Caco-2 (cell line): ENCODE measurements at regions not wholly inside any gene's neighbourhood (a gene's known extent, or its start where the extent isn't known, plus 50 kb on each side); places are given as distances from the start of the nearest gene placed in this dataset.

Experiments used
- BruUV-seq: library from RNA; stranded (reverse); fragments of 400-500 nt; replicated peaks from 2 replicates; lab custom pipeline; 2021; lab: Mats Ljungman, UMichigan
- CTCF ChIA-PET: fragments of 300-600 bp; sonication (Branson Sonifier 250); formaldehyde crosslinking; loops from one replicate; lab custom pipeline; 2022; ENCODE audit warnings: antibody characterized with exemption; lab: Charles Lee
- POLR2A ChIA-PET: fragments of 300-600 bp; sonication (Branson Sonifier 250); formaldehyde crosslinking; loops from one replicate; lab custom pipeline; 2022; ENCODE audit warnings: antibody characterized with exemption; lab: Charles Lee
- DNase-seq, 2 experiments: peaks; one replicate each; pipeline versions ENCODE4 v3.0.0 to v3.0.0-alpha.2; 2020 to 2022
- H3K27me3 ChIP-seq: replicated peaks from 2 replicates; pipeline ENCODE4 v1.6.0; 2011; ENCODE audit warnings: low read length; ENCODE audit not compliant: control insufficient read depth, insufficient read depth
- H3K36me3 ChIP-seq: 2 replicates; pipeline ENCODE4 v1.5.1; 2011; ENCODE audit warnings: low read length; ENCODE audit not compliant: control insufficient read depth, insufficient read depth
- H3K4me1 ChIP-seq: fragments of 250-450 bp; sonication (Bioruptor Pico); 2 replicates; pipeline ENCODE4 v1.5.1; 2020; ENCODE audit warnings: mild to moderate bottlenecking
- H3K4me3 ChIP-seq: 2 replicates; pipeline ENCODE4 v1.5.1; 2011; ENCODE audit warnings: low read depth, mild to moderate bottlenecking, control low read depth, low read length
- H3K9me3 ChIP-seq: fragments of 250-450 bp; sonication (Bioruptor Pico); 2 replicates; pipeline ENCODE4 v1.5.1; 2020; ENCODE audit warnings: mild to moderate bottlenecking, moderate library complexity
- H3K27ac Mint-ChIP-seq: one replicate; pipeline ENCODE4 v1.8.0; 2022; ENCODE audit warnings: mixed read lengths; ENCODE audit not compliant: unreplicated experiment
- H3K27me3 Mint-ChIP-seq: one replicate; pipeline ENCODE4 v1.8.0; 2022; ENCODE audit warnings: mixed read lengths; ENCODE audit not compliant: insufficient read depth, unreplicated experiment
- H3K36me3 Mint-ChIP-seq: one replicate; pipeline ENCODE4 v1.8.0; 2022; ENCODE audit warnings: mild to moderate bottlenecking, mixed read lengths; ENCODE audit not compliant: insufficient read depth, unreplicated experiment
- H3K4me1 Mint-ChIP-seq: one replicate; pipeline ENCODE4 v1.8.0; 2022; ENCODE audit warnings: low read depth, mixed read lengths; ENCODE audit not compliant: unreplicated experiment
- H3K4me3 Mint-ChIP-seq: one replicate; pipeline ENCODE4 v1.8.0; 2022; ENCODE audit warnings: mild to moderate bottlenecking, moderate library complexity, mixed read lengths; ENCODE audit not compliant: unreplicated experiment
- H3K9me3 Mint-ChIP-seq: one replicate; pipeline ENCODE4 v1.8.0; 2022; ENCODE audit warnings: mixed read lengths; ENCODE audit not compliant: unreplicated experiment
- CTCF ChIP-seq, 2 experiments: fragments of 200-600 bp in 1 of 2; IDR thresholded peaks; 1 replicate in 1 of 2; 2 replicates in 1 of 2; pipeline versions ENCODE4 v1.5.1 to v1.8.0; 2011 to 2022; ENCODE audit warnings: antibody characterized with exemption in 1 of 2, control low read depth in 1 of 2, inconsistent platforms in 1 of 2, low read depth in 1 of 2, low read length in 1 of 2, mild to moderate bottlenecking in 1 of 2, moderate library complexity in 1 of 2; ENCODE audit not compliant: insufficient read depth in 1 of 2, severe bottlenecking in 1 of 2, unreplicated experiment in 1 of 2
- intact Hi-C: fragments of 100-400 bp; cut with micrococcal nuclease; formaldehyde crosslinking; loops from one replicate; pipeline ENCODE4 v1.10.0; 2022; ENCODE audit not compliant: unreplicated experiment

DNA sequence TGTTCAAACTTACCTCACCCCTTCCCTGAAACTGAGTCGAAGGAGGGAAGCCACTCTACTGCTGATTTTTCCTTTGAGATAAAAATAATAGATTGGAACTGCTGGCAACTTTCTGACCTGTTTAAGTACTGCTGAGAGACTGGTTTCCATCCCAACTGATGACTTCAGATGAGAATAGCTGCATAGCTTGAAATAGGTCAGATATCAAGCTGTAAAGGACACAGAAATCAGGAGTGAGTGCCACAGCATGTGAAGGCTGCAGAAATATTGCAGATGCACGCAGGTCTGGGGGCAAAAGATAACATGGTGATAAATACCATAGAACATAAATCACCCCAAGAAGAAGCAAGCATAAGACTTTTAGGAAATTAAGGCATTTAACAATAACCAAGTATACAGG lies 923.2 kb downstream of the SH3BGRL start:
- H3K9me3 ChIP-seq: no peaks in the 10 kb centered on the region
- ChIA-PET POLR2A (no interaction called here), CTCF (no interaction called here)
- no peak for DNase-seq
- no peak overlapping the region for H3K4me3 ChIP-seq
- H3K4me1 ChIP-seq: no peaks in the 10 kb centered on the region
- Mint-ChIP-seq H3K4me1 (no peaks in the 10 kb centered on the region), H3K27ac (no peak overlapping the region), H3K9me3 (no peaks in the 10 kb centered on the region), H3K4me3 (no peak overlapping the region), H3K36me3 (no peaks in the 10 kb centered on the region), H3K27me3 (no peaks in the 10 kb centered on the region)
- intact Hi-C loops: no loop called here
- no TSS peak for BruUV-seq
- TF ChIP-seq CTCF (IDR thresholded peaks at IDR 0.05; ENCODE audit: insufficient read depth in 1 of 2, low read depth in 1 of 2, low read length in 1 of 2, severe bottlenecking in 1 of 2, unreplicated experiment in 1 of 2): no peak
- no peaks in the 10 kb centered on the region for H3K27me3 ChIP-seq
- no peaks in the 10 kb centered on the region for H3K36me3 ChIP-seq

GRCh38 chrX:82127228-82128123 lies 925.6 kb downstream of the SH3BGRL start:
- Mint-ChIP-seq H3K9me3 (peaks cover under 1% of the 10 kb centered on the region), H3K27me3 (no peaks in the 10 kb centered on the region), H3K27ac (no peak overlapping the region), H3K4me3 (no peak overlapping the region), H3K4me1 (no peaks in the 10 kb centered on the region), H3K36me3 (no peaks in the 10 kb centered on the region)
- ChIA-PET POLR2A (no interaction called here), CTCF (no interaction called here)
- no peaks in the 10 kb centered on the region for H3K9me3 ChIP-seq
- no peaks in the 10 kb centered on the region for H3K4me1 ChIP-seq
- no peaks in the 10 kb centered on the region for H3K27me3 ChIP-seq
- intact Hi-C loops: no loop called here
- no peak for DNase-seq
- H3K4me3 ChIP-seq: no peak overlapping the region
- no peaks in the 10 kb centered on the region for H3K36me3 ChIP-seq
- TF ChIP-seq CTCF (IDR thresholded peaks at IDR 0.05; ENCODE audit: insufficient read depth in 1 of 2, low read depth in 1 of 2, low read length in 1 of 2, severe bottlenecking in 1 of 2, unreplicated experiment in 1 of 2): no peak
- BruUV-seq: no TSS peak

DNA sequence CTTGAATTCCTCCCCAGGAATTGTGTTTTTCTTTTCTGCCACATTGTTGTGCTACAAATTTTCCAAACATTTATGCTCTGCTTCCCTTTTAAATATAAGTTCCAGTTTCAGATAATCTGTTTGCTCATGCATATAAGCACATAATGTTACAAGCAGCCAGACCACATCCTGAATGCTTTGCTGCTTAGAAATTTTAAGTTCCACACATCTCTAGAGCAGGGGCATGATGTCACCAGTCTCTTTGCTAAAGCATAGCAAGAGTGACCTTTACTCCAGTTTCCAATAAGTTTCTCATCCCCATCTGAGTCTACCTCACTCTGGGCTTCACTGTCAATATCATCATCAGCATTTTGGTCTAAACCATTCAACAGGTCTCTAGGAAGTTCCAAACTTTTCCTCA lies 932.5 kb downstream of the SH3BGRL start:
- Histone ChIP-seq H3K4me3 (no peak overlapping the region), H3K4me1 (no peaks in the 10 kb centered on the region), H3K9me3 (no peaks in the 10 kb centered on the region), H3K36me3 (no peaks in the 10 kb centered on the region), H3K27me3 (no peaks in the 10 kb centered on the region)
- no peak for TF ChIP-seq CTCF (IDR thresholded peaks at IDR 0.05; ENCODE audit: insufficient read depth in 1 of 2, low read depth in 1 of 2, low read length in 1 of 2, severe bottlenecking in 1 of 2, unreplicated experiment in 1 of 2)
- Mint-ChIP-seq H3K9me3 (peaks cover 18% of the 10 kb centered on the region), H3K27ac (no peak overlapping the region), H3K4me1 (no peaks in the 10 kb centered on the region), H3K36me3 (no peaks in the 10 kb centered on the region), H3K27me3 (no peaks in the 10 kb centered on the region), H3K4me3 (no peak overlapping the region)
- ChIA-PET CTCF (no interaction called here), POLR2A (no interaction called here)
- intact Hi-C loops: no loop called here
- BruUV-seq: no TSS peak
- no peak for DNase-seq
